H9 (cell line): ENCODE measurements at regions not wholly inside any gene's neighbourhood (a gene's known extent, or its start where the extent isn't known, plus 50 kb on each side); places are given as distances from the start of the nearest gene placed in this dataset.

Experiments
- DNase-seq: peaks from one replicate; pipeline ENCODE4 v3.0.0-alpha.2; 2017
- H2AFZ ChIP-seq: one replicate; pipeline ENCODE4 v1.6.1; 2013; ENCODE audit warnings: mild to moderate bottlenecking, low read length, control low read depth, moderate library complexity
- H2AK5ac ChIP-seq: 2 replicates; pipeline ENCODE4 v1.6.1; 2013; ENCODE audit warnings: low read length, control low read depth, mixed read lengths; ENCODE audit not compliant: insufficient read length
- H2BK120ac ChIP-seq: one replicate; pipeline ENCODE4 v1.6.1; 2013; ENCODE audit warnings: low read depth, mild to moderate bottlenecking, low read length, control low read depth, inconsistent platforms; ENCODE audit not compliant: poor library complexity, severe bottlenecking
- H2BK12ac ChIP-seq: 2 replicates; pipeline ENCODE4 v1.6.1; 2013; ENCODE audit warnings: low read length, control low read depth, mixed read lengths, low read depth; ENCODE audit not compliant: insufficient read length
- H2BK15ac ChIP-seq: 2 replicates; pipeline ENCODE4 v1.6.1; 2013; ENCODE audit warnings: low read depth, low read length, control low read depth
- H2BK20ac ChIP-seq: one replicate; pipeline ENCODE4 v1.6.1; 2013; ENCODE audit warnings: low read depth, mild to moderate bottlenecking, low read length, control low read depth, inconsistent platforms; ENCODE audit not compliant: poor library complexity, severe bottlenecking
- H2BK5ac ChIP-seq: 2 replicates; pipeline ENCODE4 v1.6.1; 2013; ENCODE audit warnings: low read length, control low read depth, mixed read lengths; ENCODE audit not compliant: insufficient read length
- H3K14ac ChIP-seq: 2 replicates; pipeline ENCODE4 v1.6.1; 2013; ENCODE audit warnings: low read length, control low read depth; ENCODE audit not compliant: insufficient read depth
- H3K18ac ChIP-seq: 2 replicates; pipeline ENCODE4 v1.6.1; 2013; ENCODE audit warnings: low read depth, mild to moderate bottlenecking, mixed read lengths, low read length, control low read depth; ENCODE audit not compliant: insufficient read length
- H3K23ac ChIP-seq: 2 replicates; pipeline ENCODE4 v1.6.1; 2013; ENCODE audit warnings: low read length, control low read depth, mixed read lengths, low read depth; ENCODE audit not compliant: insufficient read length
- H3K23me2 ChIP-seq: 2 replicates; pipeline ENCODE4 v1.6.1; 2013; ENCODE audit warnings: low read depth, mild to moderate bottlenecking, mixed read lengths, low read length, control low read depth; ENCODE audit not compliant: insufficient read length, poor library complexity, severe bottlenecking
- H3K27ac ChIP-seq: 2 replicates; pipeline ENCODE4 v1.5.1; 2013; ENCODE audit warnings: low read length, control low read depth, mixed read lengths, low read depth; ENCODE audit not compliant: insufficient read length
- H3K27me3 ChIP-seq: 2 replicates; pipeline ENCODE4 v1.6.1; 2013; ENCODE audit warnings: low read length, control low read depth, inconsistent platforms; ENCODE audit not compliant: insufficient read depth
- H3K4ac ChIP-seq: 2 replicates; pipeline ENCODE4 v1.6.1; 2013; ENCODE audit warnings: low read depth, mild to moderate bottlenecking, control low read depth, inconsistent platforms, low read length, moderate library complexity
- H3K4me1 ChIP-seq: 2 replicates; pipeline ENCODE4 v1.6.1; 2013; ENCODE audit warnings: low read length, control low read depth, inconsistent platforms; ENCODE audit not compliant: insufficient read depth
- H3K4me2 ChIP-seq: 2 replicates; pipeline ENCODE4 v1.6.1; 2013; ENCODE audit warnings: low read length, control low read depth, mixed read lengths; ENCODE audit not compliant: insufficient read length, insufficient read depth
- H3K56ac ChIP-seq: 2 replicates; pipeline ENCODE4 v1.6.1; 2013; ENCODE audit warnings: low read depth, mild to moderate bottlenecking, mixed read lengths, low read length, control low read depth; ENCODE audit not compliant: insufficient read length
- H3K79me1 ChIP-seq: 2 replicates; pipeline ENCODE4 v1.6.1; 2013; ENCODE audit warnings: low read depth, mild to moderate bottlenecking, moderate library complexity, low read length, control low read depth, inconsistent platforms; ENCODE audit not compliant: insufficient read depth, poor library complexity, severe bottlenecking
- H3K79me2 ChIP-seq: 2 replicates; pipeline ENCODE4 v1.6.1; 2013; ENCODE audit warnings: low read length, control low read depth, inconsistent platforms; ENCODE audit not compliant: insufficient read depth
- H3K9ac ChIP-seq: 2 replicates; pipeline ENCODE4 v1.6.1; 2013; ENCODE audit warnings: low read length, control low read depth, mixed read lengths; ENCODE audit not compliant: insufficient read length; ENCODE audit errors: extremely low read depth
- H3K9me3 ChIP-seq: one replicate; pipeline ENCODE4 v1.6.1; 2013; ENCODE audit warnings: low read depth, low read length, inconsistent platforms; ENCODE audit not compliant: control insufficient read depth
- H3T11ph ChIP-seq: one replicate; pipeline ENCODE4 v1.6.1; 2013; ENCODE audit warnings: mild to moderate bottlenecking, low read length, control low read depth, inconsistent platforms
- H4K20me1 ChIP-seq: one replicate; pipeline ENCODE4 v1.6.1; 2013; ENCODE audit not compliant: control insufficient read depth, insufficient read length, insufficient read depth
- H4K5ac ChIP-seq: 2 replicates; pipeline ENCODE4 v1.6.1; 2013; ENCODE audit warnings: low read depth, mild to moderate bottlenecking, mixed read lengths, low read length, control low read depth; ENCODE audit not compliant: insufficient read length
- H4K8ac ChIP-seq: replicated peaks from 2 replicates; pipeline ENCODE4 v1.6.1; 2013; ENCODE audit warnings: low read length, control low read depth, mixed read lengths, low read depth; ENCODE audit not compliant: insufficient read length
- H4K91ac ChIP-seq: 2 replicates; pipeline ENCODE4 v1.6.1; 2013; ENCODE audit warnings: low read depth, mild to moderate bottlenecking, moderate library complexity, mixed read lengths, low read length, control low read depth; ENCODE audit not compliant: insufficient read length
- H3K27ac Mint-ChIP-seq, 3 experiments: 2 replicates in 2 of 3; 3 replicates in 1 of 3; pipeline ENCODE4 v1.8.0; 2020 to 2021; ENCODE audit warnings: mixed read lengths in 3 of 3, mild to moderate bottlenecking in 1 of 3, moderate library complexity in 1 of 3
- H3K27me3 Mint-ChIP-seq: 2 replicates; pipeline ENCODE4 v1.8.0; 2021; ENCODE audit warnings: low read depth, mild to moderate bottlenecking, moderate library complexity, mixed read lengths
- H3K36me3 Mint-ChIP-seq, 3 experiments: 2 replicates in 2 of 3; 3 replicates in 1 of 3; pipeline ENCODE4 v1.8.0; 2020 to 2021; ENCODE audit warnings: low read depth in 3 of 3, mixed read lengths in 3 of 3; ENCODE audit not compliant: insufficient read depth in 1 of 3
- H3K4me1 Mint-ChIP-seq, 2 experiments: 2 replicates each; pipeline ENCODE4 v1.8.0; 2020; ENCODE audit warnings: mixed read lengths in 2 of 2
- H3K4me3 Mint-ChIP-seq, 2 experiments: 2 replicates in 1 of 2; 3 replicates in 1 of 2; pipeline ENCODE4 v1.8.0; 2020 to 2021; ENCODE audit warnings: mild to moderate bottlenecking in 2 of 2, mixed read lengths in 2 of 2, moderate library complexity in 1 of 2
- H3K9me3 Mint-ChIP-seq, 2 experiments: 2 replicates in 1 of 2; 3 replicates in 1 of 2; pipeline ENCODE4 v1.8.0; 2020; ENCODE audit warnings: mild to moderate bottlenecking in 2 of 2, mixed read lengths in 2 of 2, moderate library complexity in 1 of 2
- WGBS: extraction: QIAGEN DNeasy Blood & Tissue Kit; methylation state at CpG from one replicate; pipeline ENCODE4 v1.1.7; 2013; ENCODE audit warnings: missing lambda C conversion rate, low lambda C conversion rate, mixed read lengths; ENCODE audit not compliant: insufficient read length; ENCODE audit errors: extremely low coverage; 5-methylcytosine and 5-hydroxymethylcytosine counted together
- TF ChIP-seq, protein P1 (sequence below): fragments of 200-600 bp; sonication (generic); conservative IDR thresholded peaks from 3 replicates; pipeline ENCODE4 v1.8.0; 2021; ENCODE audit warnings: antibody characterized with exemption, mild to moderate bottlenecking

DNA sequence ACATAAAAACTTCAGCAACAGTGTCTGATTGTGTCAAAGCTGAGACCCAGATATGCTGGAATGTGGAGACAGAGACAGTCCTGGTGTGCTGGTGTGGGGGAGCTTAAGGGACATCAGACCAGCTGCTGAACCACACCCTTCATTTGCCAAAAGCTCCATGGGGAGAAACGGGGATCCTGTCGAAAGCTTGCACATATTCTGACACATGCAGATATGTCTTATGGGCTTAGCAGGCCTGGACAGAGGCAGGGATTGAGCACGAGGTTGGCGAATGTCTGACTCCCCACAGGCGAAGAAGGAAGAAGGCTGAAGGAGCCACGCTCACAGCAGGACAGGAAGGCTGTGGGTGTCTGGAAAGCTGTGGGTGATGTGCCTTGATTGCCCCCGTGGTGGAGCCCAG, 72.1 kb upstream of the ACSL1 start:
- no peak overlapping the region for H2BK120ac ChIP-seq
- H3K56ac ChIP-seq: no peak overlapping the region
- no peaks in the 10 kb centered on the region; a peak in 1 of 5 replicates for H3K9me3 Mint-ChIP-seq
- no peaks in the 10 kb centered on the region for H3K27me3 ChIP-seq
- H3K18ac ChIP-seq: no peak overlapping the region
- no peak overlapping the region for H3K27ac Mint-ChIP-seq
- no peak overlapping the region for H4K8ac ChIP-seq
- no peak overlapping the region for H2AK5ac ChIP-seq
- no peaks in the 10 kb centered on the region for H3K23me2 ChIP-seq
- H3K9me3 ChIP-seq: no peaks in the 10 kb centered on the region
- no peaks in the 10 kb centered on the region for H3K79me2 ChIP-seq
- no peak overlapping the region for H3T11ph ChIP-seq
- H3K4ac ChIP-seq: no peak overlapping the region
- no peak overlapping the region for H4K91ac ChIP-seq
- H4K5ac ChIP-seq: no peak overlapping the region
- no peaks in the 10 kb centered on the region; a peak in 1 of 7 replicates for H3K36me3 Mint-ChIP-seq
- H3K4me2 ChIP-seq: no peak overlapping the region
- H4K20me1 ChIP-seq: no peaks in the 10 kb centered on the region
- no peaks in the 10 kb centered on the region; the same call in 1 of the 2 replicates for H3K27me3 Mint-ChIP-seq
- H3K23ac ChIP-seq: no peak overlapping the region
- H3K4me1 Mint-ChIP-seq: peaks cover 5% of the 10 kb centered on the region in 2 experiments; a peak in 2 of 4 replicates
- no peak overlapping the region for H3K27ac ChIP-seq
- no peak for DNase-seq
- H3K9ac ChIP-seq: no peak overlapping the region
- no CpG with 5 or more reads among the region's 7 CpGs for WGBS
- H3K14ac ChIP-seq: no peak overlapping the region
- no peaks in the 10 kb centered on the region for H3K4me1 ChIP-seq
- H3K79me1 ChIP-seq: no peaks in the 10 kb centered on the region
- TF ChIP-seq, protein P1, sequence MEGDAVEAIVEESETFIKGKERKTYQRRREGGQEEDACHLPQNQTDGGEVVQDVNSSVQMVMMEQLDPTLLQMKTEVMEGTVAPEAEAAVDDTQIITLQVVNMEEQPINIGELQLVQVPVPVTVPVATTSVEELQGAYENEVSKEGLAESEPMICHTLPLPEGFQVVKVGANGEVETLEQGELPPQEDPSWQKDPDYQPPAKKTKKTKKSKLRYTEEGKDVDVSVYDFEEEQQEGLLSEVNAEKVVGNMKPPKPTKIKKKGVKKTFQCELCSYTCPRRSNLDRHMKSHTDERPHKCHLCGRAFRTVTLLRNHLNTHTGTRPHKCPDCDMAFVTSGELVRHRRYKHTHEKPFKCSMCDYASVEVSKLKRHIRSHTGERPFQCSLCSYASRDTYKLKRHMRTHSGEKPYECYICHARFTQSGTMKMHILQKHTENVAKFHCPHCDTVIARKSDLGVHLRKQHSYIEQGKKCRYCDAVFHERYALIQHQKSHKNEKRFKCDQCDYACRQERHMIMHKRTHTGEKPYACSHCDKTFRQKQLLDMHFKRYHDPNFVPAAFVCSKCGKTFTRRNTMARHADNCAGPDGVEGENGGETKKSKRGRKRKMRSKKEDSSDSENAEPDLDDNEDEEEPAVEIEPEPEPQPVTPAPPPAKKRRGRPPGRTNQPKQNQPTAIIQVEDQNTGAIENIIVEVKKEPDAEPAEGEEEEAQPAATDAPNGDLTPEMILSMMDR: no peak
- H2AFZ ChIP-seq: no peak overlapping the region
- H2BK12ac ChIP-seq: no peak overlapping the region
- no peak overlapping the region for H3K4me3 Mint-ChIP-seq
- H2BK5ac ChIP-seq: no peak overlapping the region
- no peak overlapping the region for H2BK20ac ChIP-seq
- no peak overlapping the region for H2BK15ac ChIP-seq
